GM12891 (cell line): ENCODE measurements at regions not wholly inside any gene's neighbourhood (a gene's known extent, or its start where the extent isn't known, plus 50 kb on each side); places are given as distances from the start of the nearest gene placed in this dataset.

Experiments used
- PAX5 ChIP-seq: IDR thresholded peaks from 2 replicates; pipeline ENCODE4 v1.6.1; 2011; ENCODE audit warnings: low read length, moderate library complexity, mild to moderate bottlenecking; ENCODE audit not compliant: insufficient read depth, severe bottlenecking
- POLR2A ChIP-seq: IDR thresholded peaks from 2 replicates; pipeline ENCODE4 v1.6.1; 2011; ENCODE audit warnings: low read depth, low read length, control low read depth
- POLR2AphosphoS5 ChIP-seq: IDR thresholded peaks from 2 replicates; pipeline ENCODE4 v1.6.1; 2011; ENCODE audit warnings: low read depth, low read length, control low read depth
- POU2F2 ChIP-seq: IDR thresholded peaks from 2 replicates; pipeline ENCODE4 v1.6.1; 2011; ENCODE audit warnings: low read depth, mild to moderate bottlenecking, control low read depth, low read length, moderate library complexity
- SPI1 ChIP-seq: IDR thresholded peaks from 2 replicates; pipeline ENCODE4 v1.6.1; 2011; ENCODE audit warnings: low read depth, low read length, control low read depth
- TAF1 ChIP-seq: IDR thresholded peaks from 2 replicates; pipeline ENCODE4 v1.6.1; 2011; ENCODE audit warnings: low read depth, low read length, control low read depth

GRCh38 chr11:69574608-69575255, 66.2 kb upstream of the CCND1 start:
- TF ChIP-seq POLR2AphosphoS5 (no peak), SPI1 (no peak), TAF1 (no peak), POLR2A (no peak), POU2F2 (no peak), PAX5 (no peak)
